ENCODE measurements at regions not wholly inside any gene's neighbourhood (a gene's known extent, or its start where the extent isn't known, plus 50 kb on each side); places are given as distances from the start of the nearest gene placed in this dataset.
"Not testable (repeated sequence)": the region's sequence is repeated elsewhere in the genome, so short reads cannot be mapped to it uniquely, and the experiment has no call there.

- no peak for DNase-seq
These were observed 73.9 kb downstream of the LSM3 start for GRCh38 chr3:14252321-14253021.

- no peak for DNase-seq
These were observed 74.5 kb downstream of the LSM3 start for GRCh38 chr3:14253022-14253706.

GRCh38 chr3:14253707-14254382 is 75.2 kb downstream of the LSM3 start:
- DNase-seq = no peak

- DNase-seq = no peak
These were observed 76.4 kb downstream of the LSM3 start for GRCh38 chr3:14254812-14255702.

GRCh38 chr3:14256046-14256445 is 77.4 kb downstream of the LSM3 start:
- no peak for DNase-seq

GRCh38 chr3:14256561-14257342 is 78.1 kb downstream of the LSM3 start:
- no peak for DNase-seq

- no peak for DNase-seq
These were observed 80.6 kb downstream of the LSM3 start for GRCh38 chr3:14258906-14259904.

GRCh38 chr3:14260463-14260862 is 81.8 kb downstream of the LSM3 start:
- no peak for DNase-seq

- DNase-seq = peak; percentile 18
These were observed 82.6 kb downstream of the LSM3 start for GRCh38 chr3:14261229-14261628.

- DNase-seq = no peak
These were observed 83.6 kb downstream of the LSM3 start for GRCh38 chr3:14262212-14262611.

- no peak for DNase-seq
These were observed 84.2 kb downstream of the LSM3 start for GRCh38 chr3:14262867-14263266.

- DNase-seq = no peak
These were observed 84.8 kb downstream of the LSM3 start for GRCh38 chr3:14263317-14264005.

- no peak for DNase-seq
These were observed 86.8 kb downstream of the LSM3 start for GRCh38 chr3:14265246-14265962.

GRCh38 chr3:14266361-14266760 is 87.7 kb downstream of the LSM3 start:
- no peak for DNase-seq

- DNase-seq = no peak
These were observed 89.4 kb downstream of the LSM3 start for GRCh38 chr3:14267976-14268375.

GRCh38 chr3:14268897-14269296 is 90.3 kb downstream of the LSM3 start:
- no peak for DNase-seq

GRCh38 chr3:14272041-14272958 is 93.7 kb downstream of the LSM3 start:
- DNase-seq = not testable (repeated sequence)

GRCh38 chr3:14272959-14273560 is 94.4 kb downstream of the LSM3 start:
- DNase-seq = not testable (repeated sequence)

Data from NCI-H526 treated with DMSO at 0.1 percent for 48 hours (cell line).